GM12873 (cell line): ENCODE measurements at regions not wholly inside any gene's neighbourhood (a gene's known extent, or its start where the extent isn't known, plus 50 kb on each side); places are given as distances from the start of the nearest gene placed in this dataset.

ENCODE experiments used
- TF ChIP-seq, protein P1 (sequence below): IDR thresholded peaks from 2 replicates; pipeline ENCODE4 v1.5.1; 2012; ENCODE audit warnings: low read depth, mild to moderate bottlenecking, moderate library complexity, low read length, control low read depth; ENCODE audit not compliant: insufficient read depth; ENCODE audit errors: missing control alignments

DNA sequence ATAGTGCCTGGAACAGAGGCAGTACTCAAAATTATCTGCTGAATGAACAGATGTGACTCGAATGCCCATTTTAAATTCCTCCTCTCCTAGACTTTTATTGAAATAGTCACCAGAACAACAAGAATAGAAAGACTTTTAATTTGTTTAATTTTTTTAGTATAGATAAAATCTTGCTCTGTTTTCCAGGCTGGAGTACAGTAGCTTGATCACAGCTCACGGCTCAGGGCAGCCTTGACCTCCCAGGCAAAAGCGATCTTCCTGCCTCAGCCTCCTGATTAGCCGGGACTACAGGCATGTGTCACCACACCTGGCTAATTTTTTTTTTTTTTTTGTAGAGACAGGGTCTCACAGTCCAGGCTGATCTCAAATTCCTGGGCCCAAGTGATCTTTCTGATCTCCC is 120.9 kb upstream of the FREM2 start:
- TF ChIP-seq, protein P1, sequence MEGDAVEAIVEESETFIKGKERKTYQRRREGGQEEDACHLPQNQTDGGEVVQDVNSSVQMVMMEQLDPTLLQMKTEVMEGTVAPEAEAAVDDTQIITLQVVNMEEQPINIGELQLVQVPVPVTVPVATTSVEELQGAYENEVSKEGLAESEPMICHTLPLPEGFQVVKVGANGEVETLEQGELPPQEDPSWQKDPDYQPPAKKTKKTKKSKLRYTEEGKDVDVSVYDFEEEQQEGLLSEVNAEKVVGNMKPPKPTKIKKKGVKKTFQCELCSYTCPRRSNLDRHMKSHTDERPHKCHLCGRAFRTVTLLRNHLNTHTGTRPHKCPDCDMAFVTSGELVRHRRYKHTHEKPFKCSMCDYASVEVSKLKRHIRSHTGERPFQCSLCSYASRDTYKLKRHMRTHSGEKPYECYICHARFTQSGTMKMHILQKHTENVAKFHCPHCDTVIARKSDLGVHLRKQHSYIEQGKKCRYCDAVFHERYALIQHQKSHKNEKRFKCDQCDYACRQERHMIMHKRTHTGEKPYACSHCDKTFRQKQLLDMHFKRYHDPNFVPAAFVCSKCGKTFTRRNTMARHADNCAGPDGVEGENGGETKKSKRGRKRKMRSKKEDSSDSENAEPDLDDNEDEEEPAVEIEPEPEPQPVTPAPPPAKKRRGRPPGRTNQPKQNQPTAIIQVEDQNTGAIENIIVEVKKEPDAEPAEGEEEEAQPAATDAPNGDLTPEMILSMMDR = no peak

DNA sequence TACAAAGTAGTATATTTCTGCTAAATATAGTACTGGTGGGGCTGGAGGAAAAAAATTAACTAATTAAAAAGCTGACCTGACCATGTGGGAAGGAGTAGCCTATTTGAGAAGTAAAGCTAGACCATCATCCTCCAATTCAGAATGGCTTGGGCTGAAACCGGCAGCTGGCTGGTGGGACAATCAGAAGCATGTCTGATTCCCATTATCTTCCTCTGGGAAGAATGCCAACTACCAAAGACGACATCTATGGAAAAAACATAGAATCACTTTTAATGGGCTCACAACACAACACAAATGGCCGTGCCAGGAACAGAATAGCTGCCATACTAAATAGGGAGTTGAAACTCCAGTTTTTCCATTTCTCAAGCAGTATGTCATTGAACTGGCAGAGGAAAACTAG is 120.4 kb upstream of the FREM2 start:
- TF ChIP-seq, protein P1 = no peak

DNA sequence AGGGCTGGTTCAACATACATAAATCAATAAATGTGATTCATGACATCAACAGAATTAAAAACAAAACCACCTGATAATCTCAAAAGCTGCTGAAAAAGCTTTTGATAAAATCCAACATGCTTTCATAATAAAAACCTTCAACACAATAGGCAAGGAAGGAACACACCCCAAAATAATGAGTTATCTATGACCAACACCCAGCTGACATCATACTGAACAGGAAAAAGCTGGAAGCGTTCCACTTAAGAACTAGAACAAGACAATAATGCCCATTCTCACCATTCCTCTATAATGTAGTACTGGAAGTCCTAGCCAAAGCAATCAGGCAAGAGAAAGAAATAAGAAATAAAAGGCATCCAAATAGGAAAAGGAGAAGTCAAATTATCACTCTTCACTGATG is 116.2 kb upstream of the FREM2 start:
- TF ChIP-seq, protein P1 = no peak

DNA sequence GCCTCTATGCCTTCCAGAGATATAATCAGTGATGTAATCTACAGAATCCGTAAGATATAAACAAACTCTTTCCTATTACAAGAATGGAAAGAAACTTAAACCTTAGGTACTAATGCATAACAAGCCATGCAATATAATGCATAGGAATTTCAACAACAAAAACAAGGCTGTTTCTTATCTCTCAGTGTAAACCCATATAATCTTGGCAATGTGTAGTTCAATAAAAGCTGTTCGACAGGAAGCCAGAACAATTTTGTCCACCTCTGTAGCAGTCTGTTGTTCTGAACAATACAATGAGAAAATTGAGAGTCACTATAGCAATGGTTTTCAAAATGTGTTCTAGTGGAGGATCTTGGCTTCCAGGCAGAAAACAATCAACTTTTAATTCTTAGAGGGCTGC is 111.5 kb upstream of the FREM2 start:
- TF ChIP-seq, protein P1 = no peak

DNA sequence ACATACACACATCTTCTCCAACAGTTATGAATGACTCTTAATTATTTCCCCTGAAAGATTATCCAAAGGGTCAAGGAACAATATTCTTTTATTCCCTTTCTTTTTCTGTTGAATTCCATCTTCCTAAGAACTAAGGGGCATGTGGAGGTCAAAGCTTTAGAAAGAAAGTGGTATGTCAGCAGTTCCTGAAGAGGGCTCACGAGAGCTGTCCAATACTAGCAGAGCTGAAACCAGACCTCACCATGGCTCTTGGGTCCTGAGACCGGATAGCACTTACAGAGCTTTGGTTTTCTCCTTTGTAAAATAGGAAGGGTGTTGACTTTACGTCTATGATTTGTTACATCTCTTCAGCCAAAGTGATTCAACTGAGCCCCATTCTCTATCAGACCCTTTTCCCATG is 109.8 kb upstream of the FREM2 start:
- TF ChIP-seq, protein P1 = no peak

DNA sequence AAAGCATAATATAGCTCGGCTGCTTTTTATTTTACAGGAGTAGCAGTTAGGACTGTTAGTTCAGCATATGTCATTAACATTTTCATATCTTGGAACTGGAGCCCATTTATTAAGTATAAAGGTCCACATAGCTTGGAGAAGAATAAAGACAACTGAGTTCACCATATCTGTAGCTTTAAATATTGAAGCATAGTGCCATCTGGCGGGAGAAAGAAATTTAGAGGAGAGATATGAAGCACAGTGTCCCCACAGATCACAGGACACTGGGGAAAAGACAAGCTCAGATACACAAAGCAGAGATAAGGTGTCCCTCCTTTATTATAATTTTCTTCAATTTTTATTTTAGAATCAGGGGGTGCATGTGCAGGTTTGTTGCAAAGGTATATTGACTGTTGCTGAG is 104.7 kb upstream of the FREM2 start:
- TF ChIP-seq, protein P1 = peak; percentile 36

DNA sequence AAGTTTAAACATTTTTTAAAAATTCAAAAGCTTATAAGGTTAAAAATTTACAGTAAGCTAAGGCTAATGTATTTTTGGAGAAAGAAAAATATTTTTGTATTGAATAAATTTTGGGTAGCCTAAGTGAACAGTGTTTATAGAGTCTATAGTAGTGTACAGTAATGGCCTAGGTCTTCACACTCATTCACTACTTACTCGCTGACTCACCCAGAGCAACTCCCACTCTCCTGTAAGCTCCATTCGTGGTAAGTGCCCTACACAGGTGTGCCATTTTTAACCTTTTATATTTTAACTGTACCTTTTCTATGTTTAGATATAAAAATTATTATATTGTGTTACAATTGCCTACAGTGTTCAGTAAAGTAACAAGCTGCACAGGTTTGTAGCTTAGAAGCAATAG is 96.6 kb upstream of the FREM2 start:
- TF ChIP-seq, protein P1 = no peak
